Mesodermal cell (in vitro differentiated cells): ENCODE measurements at regions not wholly inside any gene's neighbourhood (a gene's known extent, or its start where the extent isn't known, plus 50 kb on each side); places are given as distances from the start of the nearest gene placed in this dataset.

Experiments used
- H3K27ac ChIP-seq: 2 replicates; pipeline ENCODE4 v1.7.0; 2013; ENCODE audit warnings: mild to moderate bottlenecking, low read depth, low read length, moderate library complexity; ENCODE audit not compliant: severe bottlenecking
- H3K36me3 ChIP-seq: 2 replicates; pipeline ENCODE4 v1.7.1; 2013; ENCODE audit warnings: mild to moderate bottlenecking, low read length, moderate library complexity; ENCODE audit not compliant: control insufficient read depth, insufficient read depth
- H3K4me1 ChIP-seq: one replicate; pipeline ENCODE4 v1.7.1; 2013; ENCODE audit warnings: mild to moderate bottlenecking, low read length; ENCODE audit not compliant: insufficient read depth, control insufficient read depth, poor library complexity, severe bottlenecking
- H3K4me3 ChIP-seq: 2 replicates; pipeline ENCODE4 v1.7.0; 2013; ENCODE audit warnings: low read length, control low read depth, mild to moderate bottlenecking; ENCODE audit not compliant: insufficient read depth, poor library complexity, severe bottlenecking; ENCODE audit errors: extremely low read depth
- H3K9me3 ChIP-seq: 2 replicates; pipeline ENCODE4 v1.7.1; 2013; ENCODE audit warnings: mild to moderate bottlenecking, low read length, moderate library complexity; ENCODE audit not compliant: control insufficient read depth
- WGBS, 2 experiments: methylation state at CpG; one replicate each; pipeline ENCODE4 v1.1.5; 2013; ENCODE audit warnings: missing lambda C conversion rate in 2 of 2; ENCODE audit not compliant: insufficient coverage in 2 of 2; 5-methylcytosine and 5-hydroxymethylcytosine counted together

- 73 to 79% methylated on average over 4 of the region's 5 CpGs for WGBS, 2 experiments
- H3K27ac ChIP-seq = no peak overlapping the region
- no peak overlapping the region for H3K4me3 ChIP-seq
- peaks cover 5% of the 10 kb centered on the region for H3K4me1 ChIP-seq
- no peaks in the 10 kb centered on the region for H3K36me3 ChIP-seq
- no peaks in the 10 kb centered on the region for H3K9me3 ChIP-seq
These were observed 59.7 kb upstream of the TCF20 start for GRCh38 chr22:42330170-42330569.

DNA sequence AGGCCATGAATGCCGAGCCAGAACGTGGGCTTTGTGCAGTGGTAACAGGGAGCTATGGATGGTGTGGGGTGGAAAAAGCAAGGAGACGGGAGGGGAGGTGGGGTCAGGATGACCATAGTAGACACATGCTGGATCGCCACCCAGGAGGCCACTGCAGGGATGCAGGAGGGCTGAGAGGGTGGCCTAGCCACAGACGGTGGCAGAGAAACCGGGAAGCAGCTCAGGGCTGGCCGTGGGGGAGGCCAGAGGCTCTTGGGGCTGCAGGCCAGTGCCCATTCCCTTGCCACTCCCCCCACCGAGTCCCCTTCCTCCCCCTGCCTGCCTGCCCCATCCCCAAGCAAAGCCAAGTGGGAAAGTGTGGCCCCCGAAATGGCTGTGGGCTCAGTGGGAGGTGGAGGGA lies 59.1 kb upstream of the TCF20 start:
- no peak overlapping the region for H3K4me3 ChIP-seq
- H3K4me1 ChIP-seq = peaks cover 5% of the 10 kb centered on the region
- 91 to 93% methylated on average over 7 to 8 of the region's 9 CpGs for WGBS, 2 experiments
- no peak overlapping the region for H3K27ac ChIP-seq
- no peaks in the 10 kb centered on the region for H3K9me3 ChIP-seq
- no peaks in the 10 kb centered on the region for H3K36me3 ChIP-seq

- WGBS, 2 experiments = 65 to 76% methylated on average over 6 to 7 of the region's 8 CpGs
- no peak overlapping the region for H3K27ac ChIP-seq
These were observed 58.3 kb upstream of the TCF20 start for GRCh38 chr22:42328784-42329145.

GRCh38 chr22:42328130-42328783 lies 57.8 kb upstream of the TCF20 start:
- Histone ChIP-seq H3K4me3 (no peak overlapping the region), H3K4me1 (peaks cover 5% of the 10 kb centered on the region), H3K9me3 (no peaks in the 10 kb centered on the region), H3K27ac (no peak overlapping the region), H3K36me3 (no peaks in the 10 kb centered on the region)
- WGBS, 2 experiments = 89 to 92% methylated on average over 10 to 12 of the region's 13 CpGs

More at GRCh38 chr22:42328784-42329145, 58.3 kb upstream of the TCF20 start:
- H3K9me3 ChIP-seq = no peaks in the 10 kb centered on the region
- H3K4me1 ChIP-seq = peaks cover 5% of the 10 kb centered on the region
- H3K4me3 ChIP-seq = no peak overlapping the region
- H3K36me3 ChIP-seq = no peaks in the 10 kb centered on the region

- H3K36me3 ChIP-seq = no peaks in the 10 kb centered on the region
- no peak overlapping the region for H3K4me3 ChIP-seq
- H3K9me3 ChIP-seq = no peaks in the 10 kb centered on the region
- H3K4me1 ChIP-seq = peaks cover 5% of the 10 kb centered on the region
- no peak overlapping the region for H3K27ac ChIP-seq
- WGBS, 2 experiments = 81 to 83% methylated on average over 7 to 9 of the region's 11 CpGs
These were observed 57.1 kb upstream of the TCF20 start for GRCh38 chr22:42327462-42328129.

GRCh38 chr22:42326801-42327200 lies 56.3 kb upstream of the TCF20 start:
- 87 to 91% methylated on average over 11 to 12 of the region's 13 CpGs for WGBS, 2 experiments
- no peaks in the 10 kb centered on the region for H3K9me3 ChIP-seq
- H3K4me3 ChIP-seq = no peak overlapping the region
- H3K27ac ChIP-seq = no peak overlapping the region
- peaks cover 7% of the 10 kb centered on the region for H3K4me1 ChIP-seq
- H3K36me3 ChIP-seq = no peaks in the 10 kb centered on the region

- Histone ChIP-seq H3K4me3 (no peak overlapping the region), H3K36me3 (no peaks in the 10 kb centered on the region), H3K9me3 (no peaks in the 10 kb centered on the region), H3K4me1 (peaks cover 8% of the 10 kb centered on the region), H3K27ac (no peak overlapping the region)
- WGBS, 2 experiments = 89% methylated on average over 6 to 8 of the region's 8 CpGs
These were observed 55.8 kb upstream of the TCF20 start for GRCh38 chr22:42326301-42326700.

GRCh38 chr22:42324990-42325710 lies 54.7 kb upstream of the TCF20 start:
- H3K36me3 ChIP-seq = no peaks in the 10 kb centered on the region
- H3K27ac ChIP-seq = no peak overlapping the region
- H3K4me3 ChIP-seq = no peak overlapping the region
- 57 to 64% methylated on average over 16 of the region's 17 CpGs for WGBS, 2 experiments
- H3K4me1 ChIP-seq = peaks cover 8% of the 10 kb centered on the region
- H3K9me3 ChIP-seq = no peaks in the 10 kb centered on the region

- WGBS, 2 experiments = 80 to 92% methylated on average over 5 of the region's 5 CpGs
- Histone ChIP-seq H3K4me3 (no peak overlapping the region), H3K27ac (no peak overlapping the region)
These were observed 54.1 kb upstream of the TCF20 start for GRCh38 chr22:42324566-42324965.

GRCh38 chr22:42323971-42324370 lies 53.5 kb upstream of the TCF20 start:
- H3K9me3 ChIP-seq = no peaks in the 10 kb centered on the region
- peaks cover 8% of the 10 kb centered on the region for H3K4me1 ChIP-seq
- no peak overlapping the region for H3K27ac ChIP-seq
- WGBS, 2 experiments = no CpG with 5 or more reads among the region's 2 CpGs
- H3K36me3 ChIP-seq = no peaks in the 10 kb centered on the region
- no peak overlapping the region for H3K4me3 ChIP-seq

More at GRCh38 chr22:42324566-42324965, 54.1 kb upstream of the TCF20 start:
- H3K36me3 ChIP-seq = no peaks in the 10 kb centered on the region
- no peaks in the 10 kb centered on the region for H3K9me3 ChIP-seq
- H3K4me1 ChIP-seq = peaks cover 8% of the 10 kb centered on the region

GRCh38 chr22:42322562-42322926 lies 52.1 kb upstream of the TCF20 start:
- H3K27ac ChIP-seq = no peak overlapping the region
- no peaks in the 10 kb centered on the region for H3K36me3 ChIP-seq
- H3K4me3 ChIP-seq = no peak overlapping the region
- WGBS, 2 experiments = 91% methylated on average over 4 of the region's 4 CpGs
- H3K9me3 ChIP-seq = no peaks in the 10 kb centered on the region
- peaks cover 5% of the 10 kb centered on the region for H3K4me1 ChIP-seq
